Keratinocyte (primary cell): ENCODE measurements at regions not wholly inside any gene's neighbourhood (a gene's known extent, or its start where the extent isn't known, plus 50 kb on each side); places are given as distances from the start of the nearest gene placed in this dataset.

ENCODE experiments used
- DNase-seq: peaks from one replicate; pipeline ENCODE4 v3.0.0-alpha.2; 2011; ENCODE audit warnings: low read depth, missing footprints, low spot score
- FAIRE-seq: peaks from 2 replicates; lab custom pipeline; 2011; peaks lifted over from hg19 to GRCh38; lab: Jason Lieb, UNC
- H2AFZ ChIP-seq: 2 replicates; pipeline ENCODE4 v1.6.0; 2012; ENCODE audit warnings: low read length, control low read depth, inconsistent platforms; ENCODE audit not compliant: control insufficient read depth
- H3K27ac ChIP-seq: 2 replicates; pipeline ENCODE4 v1.5.1; 2011; ENCODE audit warnings: low read length; ENCODE audit not compliant: control insufficient read depth, insufficient read depth
- H3K27me3 ChIP-seq: 3 replicates; pipeline ENCODE4 v1.6.0; 2011; ENCODE audit warnings: low read length; ENCODE audit not compliant: control insufficient read depth, insufficient read depth; ENCODE audit errors: extremely low read depth
- H3K36me3 ChIP-seq, 2 experiments: 2 replicates in 1 of 2; 3 replicates in 1 of 2; pipeline ENCODE4 v1.5.1; 2011; ENCODE audit warnings: low read length in 2 of 2, mild to moderate bottlenecking in 1 of 2; ENCODE audit not compliant: control insufficient read depth in 2 of 2, insufficient read depth in 2 of 2; ENCODE audit errors: extremely low read depth in 1 of 2
- H3K4me1 ChIP-seq: 3 replicates; pipeline ENCODE4 v1.5.1; 2011; ENCODE audit warnings: low read length; ENCODE audit not compliant: control insufficient read depth, insufficient read depth; ENCODE audit errors: extremely low read depth
- H3K4me2 ChIP-seq: 3 replicates; pipeline ENCODE4 v1.6.0; 2011; ENCODE audit warnings: low read depth, low read length; ENCODE audit not compliant: control insufficient read depth, insufficient read depth; ENCODE audit errors: extremely low read depth
- H3K4me3 ChIP-seq, 3 experiments: fragments of 200-600 bp in 1 of 3; sonication (generic) in 1 of 3; 2 replicates in 2 of 3; 3 replicates in 1 of 3; pipeline ENCODE4 v1.5.1; 2011 to 2016; ENCODE audit warnings: low read length in 3 of 3, mild to moderate bottlenecking in 3 of 3, control low read depth in 2 of 3, inconsistent platforms in 1 of 3, low read depth in 1 of 3, mixed read lengths in 1 of 3, mixed run types in 1 of 3, moderate library complexity in 1 of 3; ENCODE audit not compliant: control insufficient read depth in 2 of 3, insufficient read depth in 2 of 3; ENCODE audit errors: extremely low read depth in 1 of 3
- H3K79me2 ChIP-seq: 2 replicates; pipeline ENCODE4 v1.6.0; 2012; ENCODE audit warnings: low read length; ENCODE audit not compliant: control insufficient read depth, insufficient read depth
- H3K9ac ChIP-seq: 3 replicates; pipeline ENCODE4 v1.6.0; 2011; ENCODE audit warnings: low read length; ENCODE audit not compliant: control insufficient read depth, insufficient read depth; ENCODE audit errors: extremely low read depth
- H3K9me1 ChIP-seq: 3 replicates; pipeline ENCODE4 v1.6.0; 2011; ENCODE audit warnings: low read length; ENCODE audit not compliant: control insufficient read depth, insufficient read depth; ENCODE audit errors: extremely low read depth
- H3K9me3 ChIP-seq: 2 replicates; pipeline ENCODE4 v1.5.1; 2012; ENCODE audit warnings: low read depth, low read length; ENCODE audit not compliant: control insufficient read depth
- H4K20me1 ChIP-seq: 3 replicates; pipeline ENCODE4 v1.6.0; 2011; ENCODE audit warnings: low read length; ENCODE audit not compliant: control insufficient read depth, insufficient read depth; ENCODE audit errors: extremely low read depth
- EZH2 ChIP-seq: IDR thresholded peaks from one replicate; pipeline ENCODE4 v1.6.1; 2012; ENCODE audit warnings: inconsistent platforms, mild to moderate bottlenecking, low read length, moderate library complexity
- dilution Hi-C: fragments of 300-500 bp; cut with MboI; formaldehyde crosslinking; loops from one replicate; pipeline ENCODE4 v1.7.0; 2020; ENCODE audit warnings: low sequenced_read_pairs; ENCODE audit not compliant: extremely low pct_ligation_motif_present
- TF ChIP-seq, protein P1 (sequence below), 3 experiments: IDR thresholded peaks in 1 of 3; conservative IDR thresholded peaks in 1 of 3; optimal IDR thresholded peaks in 1 of 3; 2 replicates in 2 of 3; 3 replicates in 1 of 3; pipeline versions ENCODE3 to v1.5.1; 2011; ENCODE audit warnings: low read length in 3 of 3, mild to moderate bottlenecking in 3 of 3, moderate library complexity in 2 of 3, control low read depth in 1 of 3, inconsistent platforms in 1 of 3; ENCODE audit not compliant: insufficient read depth in 2 of 3; ENCODE audit errors: extremely low read depth in 1 of 3

DNA sequence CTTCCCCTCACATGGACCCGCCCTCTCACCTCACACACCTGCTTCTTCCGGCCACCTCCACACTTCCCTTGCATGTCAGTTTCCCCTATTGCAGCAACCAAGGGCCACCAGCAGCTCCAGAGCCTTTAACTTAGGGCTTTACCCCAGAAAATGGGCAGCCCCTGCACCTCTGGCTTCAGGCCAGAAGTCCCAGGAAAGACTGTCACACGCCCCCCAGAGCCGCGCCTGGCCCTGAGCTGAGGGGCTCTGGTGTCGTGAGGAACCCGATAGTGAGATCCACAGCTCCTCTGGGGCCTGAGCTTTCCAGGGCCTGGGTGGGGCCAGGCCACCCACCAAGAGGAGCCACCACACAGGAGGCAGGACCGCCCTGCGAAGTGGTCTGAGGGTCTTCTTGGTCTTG is 182.4 kb downstream of the DLL1 start:
- FAIRE-seq = no peak

DNA sequence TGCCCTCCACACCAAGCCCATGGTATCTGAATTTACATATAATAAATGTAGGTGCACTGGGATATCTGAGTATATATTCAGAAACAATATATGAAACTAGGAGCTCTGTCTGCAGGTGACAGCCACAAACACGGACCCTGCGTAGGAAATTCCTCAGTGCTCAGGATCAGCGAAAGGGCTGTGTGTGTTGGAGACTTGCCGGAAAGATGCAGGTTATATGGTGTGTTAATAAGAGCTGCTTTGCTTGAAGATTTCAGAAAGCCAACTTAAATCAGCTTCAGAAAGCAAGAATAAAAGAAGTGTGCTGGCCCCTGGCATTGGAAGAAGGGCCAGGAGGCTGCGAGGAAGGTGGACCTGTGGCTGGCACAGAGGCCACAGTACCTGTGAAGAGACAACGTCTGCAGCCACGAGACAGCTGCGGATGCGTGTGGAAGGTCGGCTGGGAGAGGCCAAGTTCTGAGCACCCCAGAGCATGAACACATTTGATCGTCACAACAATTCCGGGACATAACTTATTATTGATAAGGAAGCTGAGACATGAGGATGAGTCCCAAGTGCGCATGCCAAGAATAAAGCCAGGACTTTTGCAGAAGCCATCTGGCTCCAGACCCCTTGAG is 183.2 kb downstream of the DLL1 start:
- no peaks in the 10 kb centered on the region for H3K79me2 ChIP-seq
- H3K27ac ChIP-seq = no peak overlapping the region
- TF ChIP-seq EZH2 = no peak
- TF ChIP-seq, protein P1, sequence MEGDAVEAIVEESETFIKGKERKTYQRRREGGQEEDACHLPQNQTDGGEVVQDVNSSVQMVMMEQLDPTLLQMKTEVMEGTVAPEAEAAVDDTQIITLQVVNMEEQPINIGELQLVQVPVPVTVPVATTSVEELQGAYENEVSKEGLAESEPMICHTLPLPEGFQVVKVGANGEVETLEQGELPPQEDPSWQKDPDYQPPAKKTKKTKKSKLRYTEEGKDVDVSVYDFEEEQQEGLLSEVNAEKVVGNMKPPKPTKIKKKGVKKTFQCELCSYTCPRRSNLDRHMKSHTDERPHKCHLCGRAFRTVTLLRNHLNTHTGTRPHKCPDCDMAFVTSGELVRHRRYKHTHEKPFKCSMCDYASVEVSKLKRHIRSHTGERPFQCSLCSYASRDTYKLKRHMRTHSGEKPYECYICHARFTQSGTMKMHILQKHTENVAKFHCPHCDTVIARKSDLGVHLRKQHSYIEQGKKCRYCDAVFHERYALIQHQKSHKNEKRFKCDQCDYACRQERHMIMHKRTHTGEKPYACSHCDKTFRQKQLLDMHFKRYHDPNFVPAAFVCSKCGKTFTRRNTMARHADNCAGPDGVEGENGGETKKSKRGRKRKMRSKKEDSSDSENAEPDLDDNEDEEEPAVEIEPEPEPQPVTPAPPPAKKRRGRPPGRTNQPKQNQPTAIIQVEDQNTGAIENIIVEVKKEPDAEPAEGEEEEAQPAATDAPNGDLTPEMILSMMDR (optimal IDR thresholded peaks at IDR 0.05 in 1 of 3, IDR thresholded peaks at IDR 0.05 in 1 of 3, conservative IDR thresholded peaks at IDR 0.05 in 1 of 3; ENCODE audit: extremely low read depth in 1 of 3, insufficient read depth in 2 of 3, low read length in 3 of 3) = no peak
- dilution Hi-C loops = no loop called here
- no peaks in the 10 kb centered on the region for H3K27me3 ChIP-seq
- no peak overlapping the region for H3K4me3 ChIP-seq
- no peaks in the 10 kb centered on the region for H4K20me1 ChIP-seq
- H3K4me2 ChIP-seq = no peak overlapping the region
- H3K9ac ChIP-seq = no peak overlapping the region
- no peak for DNase-seq
- no peaks in the 10 kb centered on the region for H3K9me3 ChIP-seq
- no peak overlapping the region for H2AFZ ChIP-seq
- no peak for FAIRE-seq
- H3K4me1 ChIP-seq = no peaks in the 10 kb centered on the region
- no peaks in the 10 kb centered on the region for H3K9me1 ChIP-seq
- no peaks in the 10 kb centered on the region for H3K36me3 ChIP-seq

More for the DNA sequence above, 182.4 kb downstream of the DLL1 start:
- Histone ChIP-seq H4K20me1 (no peaks in the 10 kb centered on the region), H3K9me3 (no peaks in the 10 kb centered on the region), H3K4me3 (no peak overlapping the region), H3K27ac (no peak overlapping the region), H3K36me3 (no peaks in the 10 kb centered on the region), H3K4me2 (no peak overlapping the region), H2AFZ (no peak overlapping the region), H3K9ac (no peak overlapping the region), H3K79me2 (no peaks in the 10 kb centered on the region), H3K27me3 (no peaks in the 10 kb centered on the region), H3K4me1 (no peaks in the 10 kb centered on the region), H3K9me1 (no peaks in the 10 kb centered on the region)
- dilution Hi-C loops = no loop called here
- DNase-seq = no peak
- no peak for TF ChIP-seq EZH2
- TF ChIP-seq, protein P1 (optimal IDR thresholded peaks at IDR 0.05 in 1 of 3, IDR thresholded peaks at IDR 0.05 in 1 of 3, conservative IDR thresholded peaks at IDR 0.05 in 1 of 3; ENCODE audit: extremely low read depth in 1 of 3, insufficient read depth in 2 of 3, low read length in 3 of 3) = no peak
